GM18505 (cell line): ENCODE measurements at regions not wholly inside any gene's neighbourhood (a gene's known extent, or its start where the extent isn't known, plus 50 kb on each side); places are given as distances from the start of the nearest gene placed in this dataset.
"Not testable (repeated sequence)": the region's sequence is repeated elsewhere in the genome, so short reads cannot be mapped to it uniquely, and the experiment has no call there.

Experiments
- ATAC-seq: cut with Tn5 transposase; IDR thresholded peaks from one replicate; pipeline ENCODE4 v1.9.1; 2021; ENCODE audit not compliant: unreplicated experiment
- POLR2A ChIP-seq: IDR thresholded peaks from 4 replicates; pipeline ENCODE4 v1.6.1; 2011; ENCODE audit warnings: borderline replicate concordance; ENCODE audit not compliant: insufficient read depth, insufficient read length; ENCODE audit errors: extremely low read depth

GRCh38 chr11:109035284-109035683, 370.4 kb downstream of the DDX10 start:
- no peak for TF ChIP-seq POLR2A
- ATAC-seq = no peak

GRCh38 chr11:109036011-109036410, 371.1 kb downstream of the DDX10 start:
- no peak for TF ChIP-seq POLR2A

GRCh38 chr11:109037856-109038780, 373.2 kb downstream of the DDX10 start:
- no peak for ATAC-seq
- TF ChIP-seq POLR2A = no peak

More at GRCh38 chr11:109036011-109036410, 371.1 kb downstream of the DDX10 start:
- ATAC-seq = no peak

- no peak for ATAC-seq
- no peak for TF ChIP-seq POLR2A
These were observed 374.7 kb downstream of the DDX10 start for GRCh38 chr11:109039611-109040010.

GRCh38 chr11:109040303-109040702, 375.4 kb downstream of the DDX10 start:
- no peak for TF ChIP-seq POLR2A
- ATAC-seq = no peak

GRCh38 chr11:109041876-109042275, 377.0 kb downstream of the DDX10 start:
- no peak for TF ChIP-seq POLR2A
- ATAC-seq = no peak

GRCh38 chr11:109043315-109043714, 378.4 kb downstream of the DDX10 start:
- no peak for ATAC-seq

GRCh38 chr11:109046284-109046992, 375.6 kb upstream of the C11orf87 start:
- TF ChIP-seq POLR2A = no peak
- ATAC-seq = no peak

More at GRCh38 chr11:109043315-109043714, 378.4 kb downstream of the DDX10 start:
- TF ChIP-seq POLR2A = no peak

- ATAC-seq = no peak
- TF ChIP-seq POLR2A = no peak
These were observed 373.9 kb upstream of the C11orf87 start for GRCh38 chr11:109048098-109048497.

GRCh38 chr11:109051200-109051599, 370.8 kb upstream of the C11orf87 start:
- no peak for TF ChIP-seq POLR2A
- ATAC-seq = no peak

- TF ChIP-seq POLR2A = no peak
- no peak for ATAC-seq
These were observed 362.6 kb upstream of the C11orf87 start for GRCh38 chr11:109059402-109059801.

- TF ChIP-seq POLR2A = no peak
- ATAC-seq = no peak
These were observed 360.6 kb upstream of the C11orf87 start for GRCh38 chr11:109061394-109061793.

GRCh38 chr11:109062445-109062844, 359.5 kb upstream of the C11orf87 start:
- no peak for ATAC-seq
- TF ChIP-seq POLR2A = no peak

GRCh38 chr11:109062871-109063270, 359.1 kb upstream of the C11orf87 start:
- ATAC-seq = no peak

GRCh38 chr11:109064618-109065311, 357.2 kb upstream of the C11orf87 start:
- ATAC-seq = not testable (repeated sequence)

More at GRCh38 chr11:109062871-109063270, 359.1 kb upstream of the C11orf87 start:
- no peak for TF ChIP-seq POLR2A
